OCI-LY1 (cell line): ENCODE measurements at regions not wholly inside any gene's neighbourhood (a gene's known extent, or its start where the extent isn't known, plus 50 kb on each side); places are given as distances from the start of the nearest gene placed in this dataset.

Source experiments
- CTCF ChIP-seq: fragments of 200-600 bp; sonication (generic), shearing (Covaris generic); IDR thresholded peaks from 2 replicates; pipeline ENCODE4 v1.5.1; 2017; ENCODE audit warnings: mild to moderate bottlenecking, antibody characterized with exemption, low read length, moderate library complexity, mixed read lengths
- EZH2 ChIP-seq: fragments of 200-600 bp; sonication (generic), shearing (Covaris generic); IDR thresholded peaks from 2 replicates; pipeline ENCODE4 v1.8.0; 2017; ENCODE audit warnings: borderline replicate concordance, mixed run types, mild to moderate bottlenecking, antibody characterized with exemption, low read length, moderate library complexity, mixed read lengths

- TF ChIP-seq EZH2 (no peak), CTCF (no peak)
Measured at GRCh38 chr2:144300632-144301031, 219.3 kb downstream of the ZEB2 start.
